ENCODE measurements at regions not wholly inside any gene's neighbourhood (a gene's known extent, or its start where the extent isn't known, plus 50 kb on each side); places are given as distances from the start of the nearest gene placed in this dataset.

GRCh38 chr20:61128701-61129269 is 123.3 kb upstream of the CDH4 start:
- CTCF ChIA-PET (ENCODE audit: unreplicated experiment) = no interaction called here
- Histone ChIP-seq H3K9me3 (ENCODE audit: low read length) (no peaks in the 10 kb centered on the region), H3K9me2 (ENCODE audit: insufficient read depth, low read length) (no peaks in the 10 kb centered on the region), H3K79me2 (ENCODE audit: insufficient read depth, low read depth, low read length) (no peaks in the 10 kb centered on the region), H3K4me1 (ENCODE audit: insufficient read depth, low read length, poor library complexity, severe bottlenecking) (no peaks in the 10 kb centered on the region), H2AFZ (ENCODE audit: low read length) (no peak overlapping the region), H4K20me1 (ENCODE audit: insufficient read depth, low read length) (no peaks in the 10 kb centered on the region), H3K36me3 (ENCODE audit: insufficient read depth, low read length) (no peaks in the 10 kb centered on the region), H3K4me2 (ENCODE audit: low read length) (no peak overlapping the region), H3K27ac (ENCODE audit: low read depth, low read length, poor library complexity, severe bottlenecking) (no peak overlapping the region), H3K4me3 (ENCODE audit: low read depth, low read length, poor library complexity, severe bottlenecking) (no peak overlapping the region)
- no peak for DNase-seq (ENCODE audit: low spot score)
- TF ChIP-seq CTCF (conservative IDR thresholded peaks at IDR 0.05; ENCODE audit: low read length) = no peak
- no peak for TF ChIP-seq EZH2phosphoT487 (IDR thresholded peaks at IDR 0.05; ENCODE audit: borderline replicate concordance, low read depth, low read length)
- intact Hi-C loops (cut with micrococcal nuclease; ENCODE audit: unreplicated experiment) = no loop called here
- POLR2A ChIA-PET = interaction anchor here (1.1 kb wide), 1 partner anchor 8 kb away, joined by 4 read pairs; no protein-coding TSS in a partner anchor
- no TSS peak for BruUV-seq (replicated peaks)

DNA sequence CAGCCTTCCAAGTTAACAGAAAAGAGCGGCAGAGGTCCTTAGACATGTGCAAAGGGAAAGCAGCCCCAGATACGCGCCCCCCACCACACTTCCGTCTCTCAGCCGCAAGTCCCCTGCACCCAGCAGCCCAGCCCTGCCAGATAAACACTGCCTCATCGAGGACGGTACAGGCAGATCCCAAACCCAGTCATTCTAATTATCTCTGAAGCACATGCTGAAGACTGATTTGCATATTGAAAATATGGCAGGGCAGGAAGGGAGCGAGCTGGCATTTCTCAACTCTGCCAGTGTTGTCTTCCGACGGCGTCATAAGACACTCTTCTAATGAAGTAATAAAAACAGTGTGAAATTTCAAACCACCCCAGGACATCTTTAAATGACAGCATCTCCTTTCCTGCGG is 122.8 kb upstream of the CDH4 start:
- Histone ChIP-seq H3K9me3 (ENCODE audit: low read length) (no peaks in the 10 kb centered on the region), H3K4me3 (ENCODE audit: low read depth, low read length, poor library complexity, severe bottlenecking) (no peak overlapping the region), H3K36me3 (ENCODE audit: insufficient read depth, low read length) (no peaks in the 10 kb centered on the region), H3K4me2 (ENCODE audit: low read length) (no peak overlapping the region), H3K27ac (ENCODE audit: low read depth, low read length, poor library complexity, severe bottlenecking) (no peak overlapping the region), H3K4me1 (ENCODE audit: insufficient read depth, low read length, poor library complexity, severe bottlenecking) (no peaks in the 10 kb centered on the region), H2AFZ (ENCODE audit: low read length) (no peak overlapping the region), H3K79me2 (ENCODE audit: insufficient read depth, low read depth, low read length) (no peaks in the 10 kb centered on the region), H4K20me1 (ENCODE audit: insufficient read depth, low read length) (no peaks in the 10 kb centered on the region), H3K9me2 (ENCODE audit: insufficient read depth, low read length) (no peaks in the 10 kb centered on the region)
- no peak for TF ChIP-seq CTCF (conservative IDR thresholded peaks at IDR 0.05; ENCODE audit: low read length)
- TF ChIP-seq EZH2phosphoT487 (IDR thresholded peaks at IDR 0.05; ENCODE audit: borderline replicate concordance, low read depth, low read length) = no peak
- BruUV-seq (replicated peaks) = no TSS peak
- ChIA-PET POLR2A (no interaction called here), CTCF (ENCODE audit: unreplicated experiment) (no interaction called here)
- intact Hi-C loops (cut with micrococcal nuclease; ENCODE audit: unreplicated experiment) = no loop called here
- DNase-seq (ENCODE audit: low spot score) = no peak

- ChIA-PET POLR2A (no interaction called here), CTCF (ENCODE audit: unreplicated experiment) (no interaction called here)
- H3K79me2 ChIP-seq (ENCODE audit: insufficient read depth, low read depth, low read length) = no peaks in the 10 kb centered on the region
- DNase-seq (ENCODE audit: low spot score) = no peak
- no peaks in the 10 kb centered on the region for H3K9me2 ChIP-seq (ENCODE audit: insufficient read depth, low read length)
- no peak overlapping the region for H3K4me3 ChIP-seq (ENCODE audit: low read depth, low read length, poor library complexity, severe bottlenecking)
- H3K36me3 ChIP-seq (ENCODE audit: insufficient read depth, low read length) = no peaks in the 10 kb centered on the region
- H3K27ac ChIP-seq (ENCODE audit: low read depth, low read length, poor library complexity, severe bottlenecking) = no peak overlapping the region
- no peak overlapping the region for H2AFZ ChIP-seq (ENCODE audit: low read length)
- TF ChIP-seq EZH2phosphoT487 (IDR thresholded peaks at IDR 0.05; ENCODE audit: borderline replicate concordance, low read depth, low read length) (no peak), CTCF (conservative IDR thresholded peaks at IDR 0.05; ENCODE audit: low read length) (no peak)
- no peaks in the 10 kb centered on the region for H3K9me3 ChIP-seq (ENCODE audit: low read length)
- BruUV-seq (replicated peaks) = no TSS peak
- intact Hi-C loops (cut with micrococcal nuclease; ENCODE audit: unreplicated experiment) = no loop called here
- no peak overlapping the region for H3K4me2 ChIP-seq (ENCODE audit: low read length)
- no peaks in the 10 kb centered on the region for H4K20me1 ChIP-seq (ENCODE audit: insufficient read depth, low read length)
- H3K4me1 ChIP-seq (ENCODE audit: insufficient read depth, low read length, poor library complexity, severe bottlenecking) = no peaks in the 10 kb centered on the region
Measured at GRCh38 chr20:61130156-61130555, 121.9 kb upstream of the CDH4 start.

Measured in OCI-LY7 (cell line).